Small intestine (tissue), 7 donors: ENCODE measurements at regions not wholly inside any gene's neighbourhood (a gene's known extent, or its start where the extent isn't known, plus 50 kb on each side); places are given as distances from the start of the nearest gene placed in this dataset.
A peak's percentile ranks its signal among the peaks of the same experiment; 100 is the strongest.

Experiments
- DNase-seq, 2 donors: peaks; one replicate each; pipeline versions ENCODE4 v3.0.0 to v3.0.0-alpha.2; 2013
- FAIRE-seq: peaks from 2 replicates; lab custom pipeline; 2012; peaks lifted over from hg19 to GRCh38; lab: Jason Lieb, UNC
- H3K27ac ChIP-seq, 3 donors: one replicate each; pipeline ENCODE4 v1.5.1; 2013; ENCODE audit warnings: low read length in 2 of 3, mild to moderate bottlenecking in 2 of 3, control low read depth in 1 of 3, inconsistent platforms in 1 of 3, low read depth in 1 of 3, moderate library complexity in 1 of 3
- H3K27me3 ChIP-seq, 3 donors: one replicate each; pipeline ENCODE4 v1.6.1; 2013; ENCODE audit warnings: low read length in 3 of 3, inconsistent platforms in 1 of 3; ENCODE audit not compliant: control insufficient read depth in 3 of 3, insufficient read depth in 3 of 3
- H3K36me3 ChIP-seq, 3 donors: one replicate each; pipeline ENCODE4 v1.6.1; 2013; ENCODE audit warnings: low read length in 3 of 3, inconsistent platforms in 1 of 3, low read depth in 1 of 3, mild to moderate bottlenecking in 1 of 3, moderate library complexity in 1 of 3; ENCODE audit not compliant: control insufficient read depth in 3 of 3, insufficient read depth in 2 of 3
- H3K4me1 ChIP-seq, 3 donors: one replicate each; pipeline ENCODE4 v1.6.1; 2013; ENCODE audit warnings: low read length in 2 of 3, inconsistent platforms in 1 of 3, low read depth in 1 of 3, mild to moderate bottlenecking in 1 of 3, moderate library complexity in 1 of 3; ENCODE audit not compliant: control insufficient read depth in 3 of 3, insufficient read depth in 2 of 3
- H3K4me3 ChIP-seq, 3 donors: one replicate each; pipeline ENCODE4 v1.5.1; 2013; ENCODE audit warnings: low read length in 3 of 3, control low read depth in 1 of 3, inconsistent platforms in 1 of 3, low read depth in 1 of 3, mild to moderate bottlenecking in 1 of 3, moderate library complexity in 1 of 3
- H3K9me3 ChIP-seq, 2 donors: one replicate each; pipeline ENCODE4 v1.6.1; 2013; ENCODE audit warnings: low read depth in 1 of 2, low read length in 1 of 2; ENCODE audit not compliant: control insufficient read depth in 2 of 2, insufficient read depth in 1 of 2
- WGBS, 3 donors: extraction: QIAGEN DNeasy Blood & Tissue Kit; methylation state at CpG; one replicate each; pipeline ENCODE4 v1.1.7; 2013; 5-methylcytosine and 5-hydroxymethylcytosine counted together
- donor health status: healthy with polysubstance abuse.
- donor health status: control.
- donor health status: control.
- donor health status: Bipolar disorder and iron deficiency.
- donor health status: healthy.

GRCh38 chr12:115506822-115507559, 770.5 kb downstream of the MED13L start:
- Histone ChIP-seq H3K4me3 (no peak overlapping the region), H3K27ac (no peak overlapping the region), H3K36me3 (no peaks in the 10 kb centered on the region), H3K9me3 (peaks cover 0 to 4% of the 10 kb centered on the region in 2 donors), H3K4me1 (no peaks in the 10 kb centered on the region), H3K27me3 (no peaks in the 10 kb centered on the region)
- DNase-seq: peak in 1 of 2 donors; percentile 42
- FAIRE-seq: no peak
- WGBS, 3 donors: 32 to 66% (median 50%) methylated on average over 5 of the region's 5 CpGs

DNA sequence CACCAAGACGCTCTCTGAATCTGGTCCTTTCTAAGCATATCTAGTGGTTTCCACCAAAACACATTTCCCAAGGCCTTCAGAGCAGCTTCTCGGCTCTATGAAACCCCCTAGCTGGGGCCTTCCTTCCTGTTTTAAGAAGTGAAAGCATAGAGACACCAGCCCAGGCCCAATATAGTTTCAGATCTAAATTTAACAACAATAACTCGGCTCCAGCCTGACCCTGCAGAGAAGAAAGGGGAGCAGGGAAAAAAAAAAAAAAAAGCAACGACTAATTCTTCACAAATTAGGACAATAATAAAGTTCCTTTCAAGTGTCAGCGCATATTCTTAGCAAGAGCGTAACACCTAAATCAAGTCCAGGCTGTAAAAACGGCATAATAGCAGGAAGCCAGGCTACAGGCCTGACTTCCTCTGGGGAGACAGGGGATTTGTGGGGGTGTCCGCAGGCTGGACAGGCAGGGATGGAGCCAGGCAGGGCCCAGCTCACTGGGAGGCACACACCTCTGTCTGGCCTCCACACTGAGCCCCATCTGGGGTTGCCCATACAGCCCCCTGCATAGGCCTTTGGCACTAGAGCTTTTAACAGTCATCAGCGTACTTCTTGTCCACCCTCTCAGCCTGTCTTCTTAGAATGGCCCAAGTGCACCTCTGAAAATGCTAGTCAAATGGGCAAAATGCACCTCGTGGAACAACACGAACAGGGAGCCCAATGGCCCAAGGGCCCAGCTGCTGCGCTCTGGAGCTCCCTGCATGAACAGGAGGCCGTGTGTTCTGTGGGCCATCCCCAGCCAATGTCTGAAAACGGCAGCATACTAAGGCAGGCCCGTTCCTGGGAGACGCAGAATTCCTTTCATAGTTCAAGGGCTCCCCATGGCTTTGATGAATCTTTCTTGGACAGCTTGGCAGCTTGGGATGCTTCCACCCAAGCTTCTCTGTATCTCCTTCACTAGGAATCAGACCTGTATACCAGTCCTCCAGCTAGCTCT, 772.9 kb downstream of the MED13L start:
- 68 to 88% (median 70%) methylated on average over 16 of the region's 16 CpGs for WGBS, 3 donors
- Histone ChIP-seq H3K4me3 (no peak overlapping the region), H3K27ac (no peak overlapping the region), H3K27me3 (no peaks in the 10 kb centered on the region), H3K9me3 (peaks cover 0 to 4% of the 10 kb centered on the region in 2 donors), H3K4me1 (no peaks in the 10 kb centered on the region), H3K36me3 (no peaks in the 10 kb centered on the region)
- no peak for FAIRE-seq
- no peak for DNase-seq

DNA sequence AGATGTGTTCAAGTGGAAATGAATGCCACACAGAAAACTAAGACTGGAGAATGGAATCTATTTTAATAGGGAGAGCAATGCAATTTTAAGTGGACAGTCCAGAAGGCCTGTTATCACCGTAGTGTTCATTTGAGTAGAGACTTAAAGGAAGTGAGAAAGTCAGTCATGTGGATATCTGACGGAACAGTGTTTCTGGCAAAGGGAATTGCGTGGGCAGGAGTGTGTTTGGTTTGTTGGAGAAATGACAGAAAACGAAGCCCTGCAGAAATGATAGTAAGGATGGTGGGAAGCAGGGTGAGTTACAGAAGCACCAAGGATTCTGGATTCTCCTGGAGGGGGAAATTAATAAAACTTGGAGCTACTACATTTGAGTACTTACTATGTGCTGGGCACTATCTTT, 776.6 kb downstream of the MED13L start:
- Histone ChIP-seq H3K4me3 (no peak overlapping the region), H3K36me3 (no peaks in the 10 kb centered on the region), H3K9me3 (peaks cover 0 to 4% of the 10 kb centered on the region in 2 donors), H3K4me1 (no peaks in the 10 kb centered on the region), H3K27ac (no peak overlapping the region), H3K27me3 (no peaks in the 10 kb centered on the region)
- DNase-seq (no peak), FAIRE-seq (no peak)
- 77 to 91% (median 84%) methylated on average over 4 of the region's 4 CpGs for WGBS, 3 donors

DNA sequence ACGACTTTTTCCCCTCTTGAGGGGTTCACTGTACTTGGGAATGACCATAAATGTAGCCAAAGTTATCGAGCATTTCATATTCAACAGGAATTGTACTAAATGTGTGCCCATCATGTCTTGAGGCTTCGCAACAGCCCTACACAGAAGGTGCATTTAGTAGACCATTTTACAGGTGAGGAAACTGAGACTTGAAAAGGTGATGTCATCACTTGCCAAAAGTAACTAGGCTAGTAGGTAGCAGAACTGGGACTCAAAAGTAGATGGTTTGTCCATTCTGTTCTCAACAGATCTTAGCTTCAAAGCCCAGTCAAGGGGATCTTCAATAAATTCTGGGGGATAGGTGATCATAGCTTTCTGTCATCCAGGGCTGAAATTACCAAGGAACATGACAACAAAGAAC, 782.2 kb downstream of the MED13L start:
- H3K4me3 ChIP-seq: no peak overlapping the region
- no peaks in the 10 kb centered on the region for H3K27me3 ChIP-seq
- no peaks in the 10 kb centered on the region for H3K36me3 ChIP-seq
- H3K9me3 ChIP-seq: no peaks in the 10 kb centered on the region
- H3K27ac ChIP-seq: no peak overlapping the region
- no peak for DNase-seq
- 71 to 94% (median 93%) methylated on average over 3 of the region's 3 CpGs for WGBS, 3 donors
- H3K4me1 ChIP-seq: no peaks in the 10 kb centered on the region
- FAIRE-seq: no peak

DNA sequence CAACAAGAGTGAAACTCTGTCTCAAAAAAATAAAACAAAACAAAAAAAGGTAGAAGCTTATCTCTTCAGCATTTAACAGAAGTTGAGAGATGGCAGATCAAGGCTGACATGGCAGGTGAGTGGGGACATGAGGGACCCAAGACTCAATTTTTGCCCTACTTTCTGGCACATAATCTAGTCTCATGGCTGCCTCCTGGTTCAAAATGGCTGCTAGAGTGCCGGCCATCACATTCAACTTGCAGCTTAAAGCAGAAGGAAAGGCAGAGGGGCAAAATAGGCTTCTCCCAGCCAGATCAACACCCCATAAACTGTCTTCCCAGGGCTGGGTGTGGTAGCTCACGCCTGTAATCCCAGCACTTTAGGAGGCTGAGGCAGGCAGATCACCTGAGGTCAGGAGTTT, 784.9 kb downstream of the MED13L start:
- H3K27me3 ChIP-seq: no peaks in the 10 kb centered on the region
- no peaks in the 10 kb centered on the region for H3K36me3 ChIP-seq
- 0 to 84% (median 8%) methylated on average over 2 of the region's 2 CpGs for WGBS, 3 donors
- no peaks in the 10 kb centered on the region for H3K9me3 ChIP-seq
- DNase-seq: no peak
- no peak overlapping the region for H3K27ac ChIP-seq
- FAIRE-seq: no peak
- H3K4me3 ChIP-seq: no peak overlapping the region
- H3K4me1 ChIP-seq: no peaks in the 10 kb centered on the region

GRCh38 chr12:115491511-115492250, 785.8 kb downstream of the MED13L start:
- Histone ChIP-seq H3K27ac (no peak overlapping the region), H3K4me1 (no peaks in the 10 kb centered on the region), H3K4me3 (no peak overlapping the region), H3K27me3 (no peaks in the 10 kb centered on the region), H3K36me3 (no peaks in the 10 kb centered on the region), H3K9me3 (no peaks in the 10 kb centered on the region)
- FAIRE-seq (no peak), DNase-seq (no peak)
- WGBS, 3 donors: 67 to 75% (median 67%) methylated on average over 8 of the region's 8 CpGs

- no peak overlapping the region for H3K4me3 ChIP-seq
- DNase-seq (no peak), FAIRE-seq (no peak)
- H3K36me3 ChIP-seq: no peaks in the 10 kb centered on the region
- no peaks in the 10 kb centered on the region for H3K27me3 ChIP-seq
- H3K27ac ChIP-seq: no peak overlapping the region
- 83 to 88% (median 84%) methylated on average over 8 of the region's 8 CpGs for WGBS, 3 donors
- H3K4me1 ChIP-seq: peaks cover 0 to 4% (median 0%) of the 10 kb centered on the region in 3 donors
- H3K9me3 ChIP-seq: peaks cover 0 to 2% of the 10 kb centered on the region in 2 donors
These were observed 788.2 kb downstream of the MED13L start for GRCh38 chr12:115489253-115489652.

DNA sequence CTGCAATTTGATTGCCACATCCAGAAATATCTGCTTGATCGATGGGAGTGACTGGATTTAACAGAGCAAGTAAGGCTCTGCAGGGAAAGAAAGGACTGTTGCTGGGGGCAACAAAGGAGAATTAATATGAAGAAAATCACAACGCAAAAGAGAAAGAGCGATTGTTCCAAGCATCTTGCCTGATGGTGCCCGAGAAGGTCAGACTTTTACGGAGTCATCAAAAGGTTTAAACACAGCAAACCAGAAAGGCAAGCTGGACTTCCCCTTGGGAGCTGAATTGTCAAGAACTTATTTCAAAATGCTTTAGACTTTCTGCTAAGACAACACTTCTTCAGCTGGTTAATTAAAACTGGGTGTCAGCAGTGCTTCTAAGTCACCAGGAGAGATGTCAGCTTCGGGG, 791.5 kb downstream of the MED13L start:
- DNase-seq (no peak), FAIRE-seq (no peak)
- H3K27me3 ChIP-seq: no peaks in the 10 kb centered on the region
- WGBS, 3 donors: 73 to 88% (median 80%) methylated on average over 6 of the region's 6 CpGs
- H3K27ac ChIP-seq: no peak overlapping the region
- peaks cover 0 to 4% (median 0%) of the 10 kb centered on the region in 3 donors for H3K4me1 ChIP-seq
- no peaks in the 10 kb centered on the region for H3K36me3 ChIP-seq
- peaks cover 0 to 7% of the 10 kb centered on the region in 2 donors for H3K9me3 ChIP-seq
- no peak overlapping the region for H3K4me3 ChIP-seq
